ENCODE measurements at regions not wholly inside any gene's neighbourhood (a gene's known extent, or its start where the extent isn't known, plus 50 kb on each side); places are given as distances from the start of the nearest gene placed in this dataset.

- H3K4me3 ChIP-seq (ENCODE audit: low read depth, low read length), result no peak overlapping the region
- TF ChIP-seq CTCF (IDR thresholded peaks at IDR 0.05; ENCODE audit: borderline replicate concordance, insufficient read depth, low read depth, low read length), result no peak
Measured at GRCh38 chr5:25948278-25948677, 1090.1 kb downstream of the CDH9 start.

GRCh38 chr5:25944786-25945185, 1093.6 kb downstream of the CDH9 start:
- H3K4me3 ChIP-seq (ENCODE audit: low read depth, low read length), result no peak overlapping the region
- TF ChIP-seq CTCF (IDR thresholded peaks at IDR 0.05; ENCODE audit: borderline replicate concordance, insufficient read depth, low read depth, low read length), result no peak

- TF ChIP-seq CTCF (IDR thresholded peaks at IDR 0.05; ENCODE audit: borderline replicate concordance, insufficient read depth, low read depth, low read length), result no peak
- no peak overlapping the region for H3K4me3 ChIP-seq (ENCODE audit: low read depth, low read length)
Measured at GRCh38 chr5:25909163-25909562, 1129.2 kb downstream of the CDH9 start.

- TF ChIP-seq CTCF (IDR thresholded peaks at IDR 0.05; ENCODE audit: borderline replicate concordance, insufficient read depth, low read depth, low read length), result no peak
- no peak overlapping the region for H3K4me3 ChIP-seq (ENCODE audit: low read depth, low read length)
Measured at GRCh38 chr5:25905646-25906045, 1132.7 kb downstream of the CDH9 start.

GRCh38 chr5:25892211-25892610, 1146.2 kb downstream of the CDH9 start:
- TF ChIP-seq CTCF (IDR thresholded peaks at IDR 0.05; ENCODE audit: borderline replicate concordance, insufficient read depth, low read depth, low read length), result no peak
- no peak overlapping the region for H3K4me3 ChIP-seq (ENCODE audit: low read depth, low read length)

GRCh38 chr5:25891691-25892090, 1146.7 kb downstream of the CDH9 start:
- no peak for TF ChIP-seq CTCF (IDR thresholded peaks at IDR 0.05; ENCODE audit: borderline replicate concordance, insufficient read depth, low read depth, low read length)
- H3K4me3 ChIP-seq (ENCODE audit: low read depth, low read length), result no peak overlapping the region

GRCh38 chr5:25881318-25882036, 1156.9 kb downstream of the CDH9 start:
- no peak for TF ChIP-seq CTCF (IDR thresholded peaks at IDR 0.05; ENCODE audit: borderline replicate concordance, insufficient read depth, low read depth, low read length)
- H3K4me3 ChIP-seq (ENCODE audit: low read depth, low read length), result no peak overlapping the region
